ENCODE measurements at regions not wholly inside any gene's neighbourhood (a gene's known extent, or its start where the extent isn't known, plus 50 kb on each side); places are given as distances from the start of the nearest gene placed in this dataset.
"Not testable (repeated sequence)": the region's sequence is repeated elsewhere in the genome, so short reads cannot be mapped to it uniquely, and the experiment has no call there.

DNA sequence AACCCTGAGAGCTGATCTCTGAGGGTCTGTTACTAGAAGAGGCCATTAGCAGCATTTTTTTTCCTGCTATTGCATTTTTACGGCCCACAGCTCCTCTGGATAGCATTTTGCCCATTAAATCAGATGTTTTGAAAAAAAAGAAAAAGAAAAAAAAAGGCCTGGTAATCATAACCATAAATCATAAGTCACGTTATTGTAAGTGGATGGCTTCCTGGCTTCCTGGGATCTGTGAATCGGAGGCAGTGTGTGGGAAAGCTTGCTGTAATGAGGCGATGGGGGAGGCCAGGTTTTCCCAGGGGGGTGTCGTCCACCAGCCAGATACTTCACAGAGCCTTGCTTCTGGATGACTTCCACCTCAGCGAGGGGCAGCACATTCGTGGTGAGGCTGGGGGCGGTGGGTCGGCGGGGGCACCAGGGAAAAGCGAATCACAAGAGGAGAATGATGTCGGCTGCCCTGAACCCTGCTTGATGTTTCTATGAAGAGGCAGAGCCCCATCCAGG, 106.5 kb upstream of the SYT13 start:
- Histone ChIP-seq H3K27ac (no peak overlapping the region), H3K9me3 (no peaks in the 10 kb centered on the region), H3K4me3 (no peak overlapping the region), H3K36me3 (no peaks in the 10 kb centered on the region), H3K4me1 (no peaks in the 10 kb centered on the region), H3K27me3 (no peaks in the 10 kb centered on the region)
- no peak for TF ChIP-seq POLR2A (IDR thresholded peaks at IDR 0.05)
- TF ChIP-seq, protein P1, sequence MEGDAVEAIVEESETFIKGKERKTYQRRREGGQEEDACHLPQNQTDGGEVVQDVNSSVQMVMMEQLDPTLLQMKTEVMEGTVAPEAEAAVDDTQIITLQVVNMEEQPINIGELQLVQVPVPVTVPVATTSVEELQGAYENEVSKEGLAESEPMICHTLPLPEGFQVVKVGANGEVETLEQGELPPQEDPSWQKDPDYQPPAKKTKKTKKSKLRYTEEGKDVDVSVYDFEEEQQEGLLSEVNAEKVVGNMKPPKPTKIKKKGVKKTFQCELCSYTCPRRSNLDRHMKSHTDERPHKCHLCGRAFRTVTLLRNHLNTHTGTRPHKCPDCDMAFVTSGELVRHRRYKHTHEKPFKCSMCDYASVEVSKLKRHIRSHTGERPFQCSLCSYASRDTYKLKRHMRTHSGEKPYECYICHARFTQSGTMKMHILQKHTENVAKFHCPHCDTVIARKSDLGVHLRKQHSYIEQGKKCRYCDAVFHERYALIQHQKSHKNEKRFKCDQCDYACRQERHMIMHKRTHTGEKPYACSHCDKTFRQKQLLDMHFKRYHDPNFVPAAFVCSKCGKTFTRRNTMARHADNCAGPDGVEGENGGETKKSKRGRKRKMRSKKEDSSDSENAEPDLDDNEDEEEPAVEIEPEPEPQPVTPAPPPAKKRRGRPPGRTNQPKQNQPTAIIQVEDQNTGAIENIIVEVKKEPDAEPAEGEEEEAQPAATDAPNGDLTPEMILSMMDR (IDR thresholded peaks at IDR 0.05) = no peak
- DNase-seq = no peak
- intact Hi-C loops (cut with DNase I; ENCODE audit: low total_unique reads) = no loop called here

DNA sequence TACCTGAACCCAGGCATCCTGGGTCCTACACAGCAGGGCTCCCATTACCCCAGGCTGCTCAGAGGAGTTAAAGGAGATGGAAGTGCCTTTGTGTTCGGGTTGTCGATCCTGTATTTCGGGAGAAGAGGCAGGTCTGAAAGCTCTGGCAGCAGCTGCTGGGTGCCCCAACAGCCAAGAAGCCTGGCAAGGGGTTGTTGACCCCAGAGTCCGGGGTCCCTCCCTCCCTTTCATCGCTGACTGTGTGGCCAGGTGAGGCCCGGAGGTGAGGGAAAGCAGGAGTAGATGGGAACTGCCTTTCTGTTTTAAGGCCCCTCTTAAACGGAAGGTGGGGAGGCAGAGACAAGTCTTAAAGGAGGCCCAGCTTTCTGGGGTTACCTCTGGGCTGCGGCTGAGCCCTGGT, 106.0 kb upstream of the SYT13 start:
- no peaks in the 10 kb centered on the region for H3K27me3 ChIP-seq
- no peak overlapping the region for H3K27ac ChIP-seq
- H3K9me3 ChIP-seq = no peaks in the 10 kb centered on the region
- H3K4me3 ChIP-seq = no peak overlapping the region
- no peaks in the 10 kb centered on the region for H3K36me3 ChIP-seq
- no peak for DNase-seq
- TF ChIP-seq POLR2A (IDR thresholded peaks at IDR 0.05) = no peak
- TF ChIP-seq, protein P1 (IDR thresholded peaks at IDR 0.05) = no peak
- H3K4me1 ChIP-seq = no peaks in the 10 kb centered on the region
- intact Hi-C loops (cut with DNase I; ENCODE audit: low total_unique reads) = no loop called here

DNA sequence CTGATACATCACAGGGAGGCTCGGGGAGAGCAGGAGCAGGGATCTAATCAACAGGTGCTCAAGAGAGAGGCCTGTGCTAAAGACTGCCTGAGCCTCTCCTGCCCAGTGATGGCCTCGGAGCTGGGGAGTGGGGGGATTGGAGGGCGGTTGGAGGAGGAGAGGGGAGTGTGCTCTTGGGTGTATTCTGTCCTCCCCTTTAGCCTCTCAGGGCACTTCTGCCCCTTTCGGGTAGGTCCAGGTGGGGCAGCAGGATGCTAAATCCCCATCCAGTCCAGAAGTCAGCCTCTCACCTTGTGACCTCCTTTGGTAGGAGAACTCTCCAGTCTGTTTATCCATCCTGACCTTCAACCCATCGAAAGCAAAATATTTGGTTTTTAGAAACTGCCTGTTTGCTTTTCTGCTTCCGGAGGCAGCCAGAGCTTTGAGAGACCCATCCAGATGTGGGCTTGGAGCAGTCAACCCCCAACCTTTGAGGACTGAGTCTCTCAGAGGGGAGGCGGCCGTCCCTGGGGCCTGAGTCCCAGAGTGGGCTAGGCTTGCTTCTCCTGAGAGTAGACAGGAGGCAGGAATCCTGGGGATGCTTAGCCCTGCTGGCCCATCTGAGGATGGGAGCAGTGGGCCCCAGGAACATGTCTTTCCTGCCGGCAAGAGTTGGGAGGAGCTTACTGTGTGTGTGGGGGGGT, 105.2 kb upstream of the SYT13 start:
- Histone ChIP-seq H3K27me3 (no peaks in the 10 kb centered on the region), H3K4me3 (no peak overlapping the region), H3K9me3 (no peaks in the 10 kb centered on the region), H3K36me3 (no peaks in the 10 kb centered on the region), H3K4me1 (no peaks in the 10 kb centered on the region), H3K27ac (no peak overlapping the region)
- TF ChIP-seq, protein P1 (IDR thresholded peaks at IDR 0.05) = no peak
- TF ChIP-seq POLR2A (IDR thresholded peaks at IDR 0.05) = no peak
- intact Hi-C loops (cut with DNase I; ENCODE audit: low total_unique reads) = no loop called here
- no peak for DNase-seq

DNA sequence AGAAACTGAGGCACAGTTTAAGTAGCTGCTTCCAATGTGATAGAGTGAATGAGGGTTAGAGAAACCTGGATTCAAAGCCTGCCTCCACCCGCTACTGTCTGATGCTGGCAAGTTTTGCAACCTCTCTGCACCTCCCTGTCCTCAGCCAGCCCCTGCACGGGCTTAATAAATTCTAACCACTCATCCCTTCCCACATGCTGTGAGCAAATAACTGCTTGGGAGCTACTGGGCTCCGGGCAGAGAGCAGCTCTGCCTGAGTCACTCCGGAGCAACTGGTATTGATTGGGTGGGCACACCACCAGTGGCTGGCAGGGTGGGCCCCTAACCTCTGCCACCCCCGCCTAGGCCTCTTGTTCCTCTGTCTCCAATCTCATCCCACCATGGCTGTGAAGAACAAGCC, 104.3 kb upstream of the SYT13 start:
- Histone ChIP-seq H3K4me3 (no peak overlapping the region), H3K27ac (no peak overlapping the region), H3K9me3 (no peaks in the 10 kb centered on the region), H3K36me3 (no peaks in the 10 kb centered on the region), H3K27me3 (no peaks in the 10 kb centered on the region), H3K4me1 (no peaks in the 10 kb centered on the region)
- intact Hi-C loops (cut with DNase I; ENCODE audit: low total_unique reads) = no loop called here
- TF ChIP-seq, protein P1 (IDR thresholded peaks at IDR 0.05) = no peak
- no peak for TF ChIP-seq POLR2A (IDR thresholded peaks at IDR 0.05)
- no peak for DNase-seq

DNA sequence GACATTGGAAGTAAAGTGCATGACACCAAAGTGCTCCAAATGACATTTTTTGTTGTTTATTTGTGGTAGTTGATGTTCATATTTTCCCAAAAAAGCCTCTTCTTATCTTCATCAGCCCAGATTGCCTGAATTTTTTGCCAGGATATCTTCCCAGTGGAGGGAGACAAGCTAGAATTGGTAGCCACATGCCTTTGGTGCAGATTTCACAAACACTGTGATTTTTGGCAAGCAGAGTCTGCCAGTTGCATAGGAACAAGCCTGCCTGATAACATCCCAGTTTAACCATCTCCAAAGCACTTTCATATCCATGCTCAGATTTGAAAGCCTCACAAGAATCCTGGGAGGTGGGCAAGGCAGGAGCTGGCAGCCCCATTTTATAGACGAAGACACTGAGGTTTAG, 102.3 kb upstream of the SYT13 start:
- intact Hi-C loops (cut with DNase I; ENCODE audit: low total_unique reads) = no loop called here
- Histone ChIP-seq H3K27me3 (no peaks in the 10 kb centered on the region), H3K9me3 (no peaks in the 10 kb centered on the region), H3K4me3 (no peak overlapping the region), H3K4me1 (no peaks in the 10 kb centered on the region), H3K27ac (no peak overlapping the region), H3K36me3 (no peaks in the 10 kb centered on the region)
- TF ChIP-seq, protein P1 (IDR thresholded peaks at IDR 0.05) = no peak
- TF ChIP-seq POLR2A (IDR thresholded peaks at IDR 0.05) = no peak
- no peak for DNase-seq

DNA sequence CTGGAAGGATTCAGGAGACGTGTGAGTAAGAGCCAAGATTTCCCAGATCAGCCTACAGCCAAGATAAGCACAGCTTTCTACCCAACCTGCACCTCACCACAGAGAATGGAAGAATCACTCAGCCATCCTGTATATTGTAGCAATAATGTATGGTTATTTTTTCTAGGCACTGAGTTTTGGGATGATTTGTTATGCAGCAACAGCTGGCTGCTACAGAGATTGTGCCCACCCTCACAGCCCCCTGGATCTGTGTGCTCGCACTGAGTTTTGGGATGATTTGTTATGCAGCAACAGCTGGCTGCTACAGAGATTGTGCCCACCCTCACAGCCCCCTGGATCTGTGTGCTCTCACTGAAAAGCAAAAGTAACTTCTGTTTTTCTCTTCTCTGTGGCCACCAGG, 101.7 kb upstream of the SYT13 start:
- DNase-seq; intact Hi-C loops (cut with DNase I; ENCODE audit: low total_unique reads); H3K4me3 ChIP-seq; H3K27me3 ChIP-seq; H3K4me1 ChIP-seq; H3K27ac ChIP-seq; H3K9me3 ChIP-seq; H3K36me3 ChIP-seq: not testable (repeated sequence)

Measured in uterus (tissue), 3 donors.